ENCODE measurements at regions not wholly inside any gene's neighbourhood (a gene's known extent, or its start where the extent isn't known, plus 50 kb on each side); places are given as distances from the start of the nearest gene placed in this dataset.
"Not testable (repeated sequence)": the region's sequence is repeated elsewhere in the genome, so short reads cannot be mapped to it uniquely, and the experiment has no call there.

- FAIRE-seq: no peak
- TF ChIP-seq POLR2AphosphoS5 (IDR thresholded peaks at IDR 0.05; ENCODE audit: low read depth, low read length) (no peak), SPI1 (IDR thresholded peaks at IDR 0.05; ENCODE audit: low read depth, low read length) (peak; percentile 52), PAX5 (IDR thresholded peaks at IDR 0.05; ENCODE audit: insufficient read depth, low read length, severe bottlenecking) (no peak)
- DNase-seq (ENCODE audit: insufficient read length, low spot score): no peak
Measured at GRCh38 chr3:72618739-72619138, 229.5 kb downstream of the SHQ1 start.

GRCh38 chr3:72617424-72618024 is 230.7 kb downstream of the SHQ1 start:
- FAIRE-seq (no peak), DNase-seq (ENCODE audit: insufficient read length, low spot score) (no peak)

DNA sequence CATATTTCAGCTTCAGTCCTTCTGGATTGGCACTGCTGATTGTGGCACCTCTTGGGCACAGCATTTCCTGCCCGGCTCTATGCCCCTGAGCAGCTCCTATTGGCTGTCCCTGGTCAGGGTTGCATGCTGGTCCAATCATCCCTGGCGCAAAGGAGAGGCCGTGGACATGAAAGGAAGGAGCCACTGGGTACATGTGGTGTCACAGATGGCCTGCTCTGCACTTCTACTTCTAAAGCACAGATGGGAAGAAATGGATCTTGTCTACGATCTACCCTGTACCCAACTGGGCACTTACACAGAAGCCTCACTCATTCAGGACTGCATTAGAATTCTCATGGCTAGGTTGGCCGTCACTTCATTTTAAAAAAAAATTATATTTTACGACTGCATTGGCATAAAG is 232.5 kb downstream of the SHQ1 start:
- FAIRE-seq (no peak), DNase-seq (ENCODE audit: insufficient read length, low spot score) (no peak)
- TF ChIP-seq PAX5 (IDR thresholded peaks at IDR 0.05; ENCODE audit: insufficient read depth, low read length, severe bottlenecking): no peak
- no peak for TF ChIP-seq TAF1 (IDR thresholded peaks at IDR 0.05; ENCODE audit: low read depth, low read length)
- TF ChIP-seq POLR2AphosphoS5 (IDR thresholded peaks at IDR 0.05; ENCODE audit: low read depth, low read length): no peak
- no peak for TF ChIP-seq POU2F2 (IDR thresholded peaks at IDR 0.05; ENCODE audit: low read depth, low read length)
- no peak for TF ChIP-seq SPI1 (IDR thresholded peaks at IDR 0.05; ENCODE audit: low read depth, low read length)
- no peak for TF ChIP-seq POLR2A (IDR thresholded peaks at IDR 0.05; ENCODE audit: low read depth, low read length)

More at GRCh38 chr3:72617424-72618024, 230.7 kb downstream of the SHQ1 start:
- no peak for TF ChIP-seq SPI1 (IDR thresholded peaks at IDR 0.05; ENCODE audit: low read depth, low read length)
- no peak for TF ChIP-seq PAX5 (IDR thresholded peaks at IDR 0.05; ENCODE audit: insufficient read depth, low read length, severe bottlenecking)
- no peak for TF ChIP-seq POLR2A (IDR thresholded peaks at IDR 0.05; ENCODE audit: low read depth, low read length)
- TF ChIP-seq POLR2AphosphoS5 (IDR thresholded peaks at IDR 0.05; ENCODE audit: low read depth, low read length): no peak
- TF ChIP-seq TAF1 (IDR thresholded peaks at IDR 0.05; ENCODE audit: low read depth, low read length): no peak
- no peak for TF ChIP-seq POU2F2 (IDR thresholded peaks at IDR 0.05; ENCODE audit: low read depth, low read length)

- FAIRE-seq (no peak), DNase-seq (ENCODE audit: insufficient read length, low spot score) (no peak)
- TF ChIP-seq POLR2AphosphoS5 (IDR thresholded peaks at IDR 0.05; ENCODE audit: low read depth, low read length): no peak
- no peak for TF ChIP-seq POLR2A (IDR thresholded peaks at IDR 0.05; ENCODE audit: low read depth, low read length)
- TF ChIP-seq TAF1 (IDR thresholded peaks at IDR 0.05; ENCODE audit: low read depth, low read length): no peak
- TF ChIP-seq SPI1 (IDR thresholded peaks at IDR 0.05; ENCODE audit: low read depth, low read length): no peak
- TF ChIP-seq POU2F2 (IDR thresholded peaks at IDR 0.05; ENCODE audit: low read depth, low read length): no peak
- no peak for TF ChIP-seq PAX5 (IDR thresholded peaks at IDR 0.05; ENCODE audit: insufficient read depth, low read length, severe bottlenecking)
Measured at GRCh38 chr3:72615182-72615581, 233.1 kb downstream of the SHQ1 start.

DNA sequence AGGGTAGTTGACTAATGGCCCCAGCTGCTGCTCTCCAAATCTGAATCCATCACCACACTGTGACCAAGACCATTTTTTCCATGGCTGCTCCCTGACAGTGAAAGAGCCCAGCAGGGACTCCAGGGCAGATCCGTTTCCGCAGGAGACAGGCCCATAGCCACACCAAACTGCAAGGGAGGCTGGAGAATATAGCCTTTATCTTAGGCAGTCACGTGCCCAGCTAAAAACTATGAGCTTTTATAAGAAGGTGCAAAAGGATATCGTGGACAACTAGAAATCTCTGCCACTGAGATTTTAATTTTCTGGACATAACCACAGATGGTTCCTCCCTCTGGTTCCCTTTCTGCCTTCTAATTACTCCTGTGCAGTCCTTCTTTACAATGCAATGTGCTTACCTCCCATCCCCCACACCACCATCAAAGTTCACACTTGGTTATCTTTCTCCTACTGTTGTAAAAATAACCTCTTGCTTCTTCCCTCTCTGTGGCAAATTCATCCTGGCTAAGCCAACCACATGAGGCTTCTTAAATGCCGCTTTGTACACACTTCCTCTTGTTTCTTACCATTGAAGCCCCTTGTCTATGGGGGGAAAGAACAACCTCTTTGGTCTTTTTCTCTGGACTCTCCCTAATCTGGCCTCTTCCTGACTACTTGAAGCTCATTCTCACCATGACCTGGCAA is 233.7 kb downstream of the SHQ1 start:
- TF ChIP-seq POLR2AphosphoS5 (IDR thresholded peaks at IDR 0.05; ENCODE audit: low read depth, low read length): no peak
- TF ChIP-seq SPI1 (IDR thresholded peaks at IDR 0.05; ENCODE audit: low read depth, low read length): peak; percentile 55
- TF ChIP-seq POU2F2 (IDR thresholded peaks at IDR 0.05; ENCODE audit: low read depth, low read length): no peak
- peak; percentile 57 for FAIRE-seq
- DNase-seq (ENCODE audit: insufficient read length, low spot score): no peak

DNA sequence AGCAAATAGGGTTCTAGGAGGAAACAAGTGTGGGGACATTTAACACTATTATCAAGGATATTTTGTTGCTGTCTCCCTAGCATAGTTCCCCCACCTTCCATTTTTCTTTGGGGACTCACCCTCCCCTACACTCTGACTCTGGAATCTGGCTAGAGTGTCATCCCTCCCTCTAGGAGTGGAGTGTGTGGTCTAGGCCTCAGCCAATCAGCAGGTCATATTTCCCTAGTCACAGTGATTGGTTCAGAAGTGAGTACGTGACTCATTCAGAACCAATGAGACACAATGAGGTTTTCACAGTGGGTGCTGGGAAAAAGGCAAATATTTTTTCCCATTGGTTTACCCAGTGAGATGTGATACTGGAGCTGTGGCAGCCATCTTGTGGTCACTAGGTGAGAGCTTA is 234.4 kb downstream of the SHQ1 start:
- DNase-seq (ENCODE audit: insufficient read length, low spot score) (no peak), FAIRE-seq (peak; percentile 54)
- TF ChIP-seq POLR2AphosphoS5 (IDR thresholded peaks at IDR 0.05; ENCODE audit: low read depth, low read length) (no peak), POU2F2 (IDR thresholded peaks at IDR 0.05; ENCODE audit: low read depth, low read length) (no peak), TAF1 (IDR thresholded peaks at IDR 0.05; ENCODE audit: low read depth, low read length) (no peak), SPI1 (IDR thresholded peaks at IDR 0.05; ENCODE audit: low read depth, low read length) (no peak), POLR2A (IDR thresholded peaks at IDR 0.05; ENCODE audit: low read depth, low read length) (no peak), PAX5 (IDR thresholded peaks at IDR 0.05; ENCODE audit: insufficient read depth, low read length, severe bottlenecking) (no peak)

DNA sequence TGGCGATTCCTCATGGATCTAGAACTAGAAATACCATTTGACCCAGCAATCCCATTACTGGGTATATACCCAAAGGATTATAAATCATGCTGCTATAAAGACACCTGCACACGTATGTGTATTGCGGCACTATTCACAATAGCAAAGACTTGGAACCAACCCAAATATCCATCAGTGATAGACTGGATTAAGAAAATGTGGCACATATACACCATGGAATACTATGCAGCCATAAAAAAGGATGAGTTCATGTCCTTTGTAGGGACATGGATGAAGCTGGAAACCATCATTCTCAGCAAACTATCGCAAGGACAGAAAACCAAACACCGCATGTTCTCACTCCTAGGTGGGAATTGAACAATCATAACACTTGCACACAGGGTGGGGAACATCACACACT is 239.1 kb downstream of the SHQ1 start:
- DNase-seq (ENCODE audit: insufficient read length, low spot score); FAIRE-seq: not testable (repeated sequence)

DNA sequence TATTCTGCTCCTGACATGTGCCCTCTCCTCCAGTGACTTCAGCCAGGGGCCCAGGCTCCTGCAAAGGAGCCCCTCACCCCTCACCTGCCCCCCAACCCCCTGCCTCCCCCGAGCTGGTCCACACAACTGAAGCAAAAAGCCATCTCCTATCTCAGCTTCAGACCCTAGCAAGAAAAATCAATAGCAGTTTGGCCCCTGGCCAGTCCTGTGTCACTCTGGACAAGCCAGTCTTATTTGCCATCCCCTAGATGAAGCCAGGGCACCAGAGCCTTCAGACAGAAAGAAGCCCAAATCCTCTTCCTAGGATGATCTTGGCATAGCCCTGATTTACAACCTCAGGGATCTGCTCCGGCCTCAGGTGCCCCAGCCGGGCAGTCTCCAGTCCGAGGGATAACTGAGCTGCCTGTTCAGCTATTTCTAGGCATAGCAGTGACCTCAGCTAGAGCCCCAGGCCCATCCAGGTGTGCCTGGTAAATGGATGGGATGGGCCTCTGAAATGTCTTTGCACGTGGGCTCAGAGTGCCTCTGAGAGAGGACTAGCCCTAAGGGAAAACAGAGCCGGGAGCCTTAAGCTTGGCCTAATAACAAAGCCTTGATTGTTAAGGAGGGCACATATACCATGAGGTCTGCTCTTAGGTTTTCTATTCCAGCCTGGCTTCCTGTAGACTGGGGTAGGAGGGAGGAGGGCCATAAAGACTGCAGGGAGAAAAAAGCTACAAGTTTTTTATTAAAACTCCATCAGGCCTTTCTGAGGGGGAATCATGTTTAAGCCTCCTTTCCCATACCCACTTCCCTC is 242.0 kb downstream of the SHQ1 start:
- FAIRE-seq (no peak), DNase-seq (ENCODE audit: insufficient read length, low spot score) (no peak)
- TF ChIP-seq TAF1 (IDR thresholded peaks at IDR 0.05; ENCODE audit: low read depth, low read length) (no peak), POLR2A (IDR thresholded peaks at IDR 0.05; ENCODE audit: low read depth, low read length) (no peak), SPI1 (IDR thresholded peaks at IDR 0.05; ENCODE audit: low read depth, low read length) (no peak), POLR2AphosphoS5 (IDR thresholded peaks at IDR 0.05; ENCODE audit: low read depth, low read length) (no peak), PAX5 (IDR thresholded peaks at IDR 0.05; ENCODE audit: insufficient read depth, low read length, severe bottlenecking) (no peak), POU2F2 (IDR thresholded peaks at IDR 0.05; ENCODE audit: low read depth, low read length) (no peak)

DNA sequence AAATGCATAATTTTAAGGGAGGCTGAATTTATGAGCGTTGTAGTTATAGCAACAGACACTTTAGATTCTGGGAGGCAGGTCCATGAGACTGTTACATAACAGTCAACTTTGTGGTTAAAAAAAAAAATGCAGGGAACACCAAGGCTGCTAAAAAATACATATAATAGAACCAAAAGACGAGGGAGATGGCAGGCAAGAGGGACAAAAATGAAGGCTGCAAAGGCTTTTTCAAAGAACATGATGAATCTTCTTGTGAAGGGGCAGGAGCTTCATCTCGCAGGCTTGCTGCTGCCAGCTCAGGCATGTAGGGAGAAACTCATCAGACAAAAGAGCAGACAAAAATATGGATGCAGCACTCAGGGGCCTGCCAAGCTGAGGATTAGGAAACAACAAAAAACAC is 243.9 kb downstream of the SHQ1 start:
- no peak for DNase-seq (ENCODE audit: insufficient read length, low spot score)
- no peak for FAIRE-seq
- TF ChIP-seq POU2F2 (IDR thresholded peaks at IDR 0.05; ENCODE audit: low read depth, low read length) (no peak), POLR2AphosphoS5 (IDR thresholded peaks at IDR 0.05; ENCODE audit: low read depth, low read length) (no peak), SPI1 (IDR thresholded peaks at IDR 0.05; ENCODE audit: low read depth, low read length) (no peak), POLR2A (IDR thresholded peaks at IDR 0.05; ENCODE audit: low read depth, low read length) (no peak), PAX5 (IDR thresholded peaks at IDR 0.05; ENCODE audit: insufficient read depth, low read length, severe bottlenecking) (no peak), TAF1 (IDR thresholded peaks at IDR 0.05; ENCODE audit: low read depth, low read length) (no peak)

Measured in GM12891 (cell line).